GM11168 (cell line): ENCODE measurements at regions not wholly inside any gene's neighbourhood (a gene's known extent, or its start where the extent isn't known, plus 50 kb on each side); places are given as distances from the start of the nearest gene placed in this dataset.
"Not testable (repeated sequence)": the region's sequence is repeated elsewhere in the genome, so short reads cannot be mapped to it uniquely, and the experiment has no call there.

Experiments used
- in situ Hi-C: fragments of 300-500 bp; cut with MboI; formaldehyde crosslinking; loops from one replicate; pipeline ENCODE4 v1.12.0; 2022; ENCODE audit warnings: low sequenced_read_pairs; ENCODE audit not compliant: unreplicated experiment

- in situ Hi-C loops: not testable (repeated sequence)
Observed at GRCh38 chr2:111355022-111355817, 234.5 kb downstream of the BCL2L11 start.

- in situ Hi-C loops: not testable (repeated sequence)
Observed at GRCh38 chr2:111355823-111356511, 235.3 kb downstream of the BCL2L11 start.

GRCh38 chr2:111356512-111357031 lies 235.9 kb downstream of the BCL2L11 start:
- in situ Hi-C loops: not testable (repeated sequence)

- in situ Hi-C loops: not testable (repeated sequence)
Observed at GRCh38 chr2:111365986-111366640, 245.4 kb downstream of the BCL2L11 start.

GRCh38 chr2:111366641-111367029 lies 245.9 kb downstream of the BCL2L11 start:
- in situ Hi-C loops: not testable (repeated sequence)

- in situ Hi-C loops: not testable (repeated sequence)
Observed at GRCh38 chr2:111367080-111367479, 246.4 kb downstream of the BCL2L11 start.

GRCh38 chr2:111367871-111368270 lies 247.2 kb downstream of the BCL2L11 start:
- in situ Hi-C loops: not testable (repeated sequence)

GRCh38 chr2:111368288-111368687 lies 247.6 kb downstream of the BCL2L11 start:
- in situ Hi-C loops: not testable (repeated sequence)

- in situ Hi-C loops: not testable (repeated sequence)
Observed at GRCh38 chr2:111373060-111373459, 252.3 kb downstream of the BCL2L11 start.

GRCh38 chr2:111373989-111374388 lies 253.3 kb downstream of the BCL2L11 start:
- in situ Hi-C loops: not testable (repeated sequence)

GRCh38 chr2:111374734-111375133 lies 254.0 kb downstream of the BCL2L11 start:
- in situ Hi-C loops: not testable (repeated sequence)

- in situ Hi-C loops: not testable (repeated sequence)
Observed at GRCh38 chr2:111375320-111375883, 254.7 kb downstream of the BCL2L11 start.

- in situ Hi-C loops: not testable (repeated sequence)
Observed at GRCh38 chr2:111376272-111376970, 255.7 kb downstream of the BCL2L11 start.

GRCh38 chr2:111376971-111377352 lies 256.2 kb downstream of the BCL2L11 start:
- in situ Hi-C loops: not testable (repeated sequence)

GRCh38 chr2:111377386-111377959 lies 256.8 kb downstream of the BCL2L11 start:
- in situ Hi-C loops: not testable (repeated sequence)

- in situ Hi-C loops: not testable (repeated sequence)
Observed at GRCh38 chr2:111378348-111378747, 257.6 kb downstream of the BCL2L11 start.

- in situ Hi-C loops: not testable (repeated sequence)
Observed at GRCh38 chr2:111380733-111381439, 260.2 kb downstream of the BCL2L11 start.

GRCh38 chr2:111381530-111382306 lies 261.0 kb downstream of the BCL2L11 start:
- in situ Hi-C loops: not testable (repeated sequence)
